ENCODE measurements at regions not wholly inside any gene's neighbourhood (a gene's known extent, or its start where the extent isn't known, plus 50 kb on each side); places are given as distances from the start of the nearest gene placed in this dataset.
A peak's percentile ranks its signal among the peaks of the same experiment; 100 is the strongest.
"Not testable (repeated sequence)": the region's sequence is repeated elsewhere in the genome, so short reads cannot be mapped to it uniquely, and the experiment has no call there.

GRCh38 chr7:119983468-119983867 is 289.5 kb upstream of the KCND2 start:
- H3K4me3 ChIP-seq (replicated peaks in 1 of 2; ENCODE audit: low read depth in 2 of 2, low read length in 2 of 2), result no peak overlapping the region
- TF ChIP-seq CTCF (IDR thresholded peaks at IDR 0.05; ENCODE audit: low read depth, low read length), result no peak
- no peak for DNase-seq (ENCODE audit: low read depth in 2 of 2)

DNA sequence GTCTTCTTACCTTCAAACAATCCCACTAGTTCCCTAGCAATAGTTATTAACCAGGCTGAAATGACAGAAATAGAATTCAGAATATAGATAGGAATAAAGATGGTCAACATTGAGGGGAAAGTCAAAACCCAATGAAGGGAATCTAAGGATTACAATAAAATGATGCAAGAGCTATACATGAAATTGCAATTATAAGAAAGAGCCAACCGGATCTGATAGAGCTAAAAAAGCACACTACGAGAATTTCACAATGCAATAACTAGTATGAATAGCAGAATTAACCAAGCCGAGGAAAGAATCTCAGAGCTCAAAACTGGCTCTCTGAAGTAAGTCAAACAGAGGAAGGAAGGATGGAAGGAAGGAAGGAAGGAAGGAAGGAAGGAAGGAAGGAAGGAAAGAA is 288.7 kb upstream of the KCND2 start:
- no peak for DNase-seq (ENCODE audit: low read depth in 2 of 2)
- no peak overlapping the region for H3K4me3 ChIP-seq (replicated peaks in 1 of 2; ENCODE audit: low read depth in 2 of 2, low read length in 2 of 2)
- no peak for TF ChIP-seq CTCF (IDR thresholded peaks at IDR 0.05; ENCODE audit: low read depth, low read length)

DNA sequence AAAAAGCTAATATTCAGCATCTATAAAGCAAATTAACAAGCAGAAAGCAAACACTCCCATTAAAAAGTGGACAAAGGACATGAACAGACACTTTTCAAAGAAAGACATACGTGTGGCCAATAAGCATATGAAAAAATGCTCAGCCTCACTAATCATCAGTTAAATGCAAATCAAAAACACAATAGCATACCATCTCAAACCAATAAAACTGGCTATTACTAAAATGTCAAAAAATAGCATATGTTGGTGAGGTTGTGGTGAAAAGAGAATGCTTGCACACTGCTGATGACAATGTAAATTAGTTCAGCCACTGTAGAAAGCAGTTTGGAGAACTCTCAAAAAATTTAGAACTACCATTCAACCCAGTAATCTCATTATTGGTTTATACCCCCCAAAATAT is 284.6 kb upstream of the KCND2 start:
- no peak overlapping the region for H3K4me3 ChIP-seq (replicated peaks in 1 of 2; ENCODE audit: low read depth in 2 of 2, low read length in 2 of 2)
- no peak for DNase-seq (ENCODE audit: low read depth in 2 of 2)
- no peak for TF ChIP-seq CTCF (IDR thresholded peaks at IDR 0.05; ENCODE audit: low read depth, low read length)

GRCh38 chr7:119994928-119995327 is 278.0 kb upstream of the KCND2 start:
- no peak overlapping the region for H3K4me3 ChIP-seq (replicated peaks in 1 of 2; ENCODE audit: low read depth in 2 of 2, low read length in 2 of 2)
- no peak for DNase-seq (ENCODE audit: low read depth in 2 of 2)
- no peak for TF ChIP-seq CTCF (IDR thresholded peaks at IDR 0.05; ENCODE audit: low read depth, low read length)

- no peak overlapping the region for H3K4me3 ChIP-seq (replicated peaks in 1 of 2; ENCODE audit: low read depth in 2 of 2, low read length in 2 of 2)
- no peak for TF ChIP-seq CTCF (IDR thresholded peaks at IDR 0.05; ENCODE audit: low read depth, low read length)
- peak in 1 of 2 donors; percentile 27 for DNase-seq (ENCODE audit: low read depth in 2 of 2)
Observed at GRCh38 chr7:119996634-119997033, 276.3 kb upstream of the KCND2 start.

- no peak overlapping the region for H3K4me3 ChIP-seq (replicated peaks in 1 of 2; ENCODE audit: low read depth in 2 of 2, low read length in 2 of 2)
- DNase-seq (ENCODE audit: low read depth in 2 of 2), result peak in 1 of 2 donors; percentile 68
- peak; percentile 14 for TF ChIP-seq CTCF (IDR thresholded peaks at IDR 0.05; ENCODE audit: low read depth, low read length)
Observed at GRCh38 chr7:119999738-120000475, 273.1 kb upstream of the KCND2 start.

DNA sequence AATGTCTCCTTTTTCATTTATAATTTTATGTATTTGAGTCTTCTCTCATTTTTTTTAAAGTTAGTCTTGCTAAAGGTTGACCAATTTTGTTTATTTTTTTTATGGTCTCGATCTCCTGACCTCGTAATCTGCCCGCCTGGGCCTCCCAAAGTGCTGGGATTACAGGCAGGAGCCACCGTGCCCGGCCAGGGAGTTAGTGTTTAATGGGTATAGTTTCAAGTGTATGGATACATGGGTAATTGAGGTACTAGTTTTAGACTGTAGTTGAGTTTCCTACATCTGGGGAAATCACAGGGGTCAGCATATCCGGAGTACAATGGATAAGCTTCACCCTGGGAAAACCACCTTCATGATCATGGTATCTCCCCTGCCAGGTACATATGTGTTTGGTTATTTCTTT is 267.3 kb upstream of the KCND2 start:
- no peak for DNase-seq (ENCODE audit: low read depth in 2 of 2)
- TF ChIP-seq CTCF (IDR thresholded peaks at IDR 0.05; ENCODE audit: low read depth, low read length), result no peak

DNA sequence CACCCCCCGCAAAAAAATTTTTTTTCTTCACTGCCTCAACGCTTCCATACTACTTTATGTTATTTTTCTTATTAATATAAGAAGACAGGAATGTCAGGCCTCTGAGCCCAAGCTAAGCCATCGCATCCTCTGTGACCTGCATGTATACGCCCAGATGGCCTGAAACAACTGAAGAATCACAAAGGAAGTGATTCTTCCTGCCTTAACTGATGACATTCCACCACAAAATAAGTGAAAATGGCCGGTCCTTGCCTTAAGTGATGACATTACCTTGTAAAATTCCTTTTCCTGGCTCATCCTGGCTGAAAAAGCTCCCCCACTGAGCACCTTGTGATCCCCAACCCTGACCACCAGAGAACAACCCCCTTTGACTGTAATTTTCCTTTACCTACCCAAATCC is 258.7 kb upstream of the KCND2 start:
- not testable (repeated sequence) for H3K4me3 ChIP-seq (replicated peaks in 1 of 2; ENCODE audit: low read depth in 2 of 2, low read length in 2 of 2); DNase-seq (ENCODE audit: low read depth in 2 of 2)

More for the DNA sequence above, 267.3 kb upstream of the KCND2 start:
- H3K4me3 ChIP-seq (replicated peaks in 1 of 2; ENCODE audit: low read depth in 2 of 2, low read length in 2 of 2), result no peak overlapping the region
